Hindlimb muscle (tissue), 1 donor: ENCODE measurements at regions not wholly inside any gene's neighbourhood (a gene's known extent, or its start where the extent isn't known, plus 50 kb on each side); places are given as distances from the start of the nearest gene placed in this dataset.

Experiments used
- DNase-seq: peaks from one replicate; pipeline ENCODE4 v3.0.0-alpha.2; 2013

DNA sequence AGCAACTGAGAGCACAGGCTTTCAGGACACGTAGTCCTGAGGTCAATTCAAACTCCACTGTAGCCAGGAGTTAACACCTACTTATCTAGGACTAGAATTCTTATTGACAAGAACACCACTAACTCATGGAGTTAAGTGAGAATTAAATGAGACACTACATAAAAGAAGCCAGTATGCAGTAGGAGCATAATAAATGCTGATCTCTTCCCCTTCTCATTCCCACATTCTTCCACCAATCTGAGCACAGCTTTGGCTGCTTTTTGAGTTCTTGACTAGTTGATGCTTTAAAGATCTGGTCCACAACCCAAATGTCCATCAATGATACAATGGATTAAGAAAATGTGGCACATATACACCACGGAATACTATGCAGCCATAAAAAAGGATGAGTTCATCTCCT, 55.2 kb downstream of the TTC32 start:
- no peak for DNase-seq

DNA sequence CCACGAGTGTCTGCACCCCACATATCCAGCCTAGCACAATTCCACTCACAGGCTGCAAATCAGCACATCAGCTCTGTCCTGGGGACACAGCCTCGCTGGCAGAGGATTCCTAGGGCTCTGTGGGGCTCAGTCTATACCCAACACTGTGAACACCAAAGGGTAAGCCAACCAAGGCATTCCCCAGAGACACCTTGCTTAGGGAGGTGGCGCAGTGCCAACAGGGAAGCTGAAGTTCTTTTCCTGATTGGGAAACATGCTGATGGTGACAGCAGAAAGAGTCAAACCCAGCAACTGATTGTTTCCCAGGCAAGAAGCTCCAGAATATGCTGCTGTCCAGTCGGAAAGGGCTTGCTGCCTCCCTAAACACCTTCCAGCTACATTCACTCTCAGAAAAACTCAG, 55.8 kb downstream of the TTC32 start:
- no peak for DNase-seq

DNA sequence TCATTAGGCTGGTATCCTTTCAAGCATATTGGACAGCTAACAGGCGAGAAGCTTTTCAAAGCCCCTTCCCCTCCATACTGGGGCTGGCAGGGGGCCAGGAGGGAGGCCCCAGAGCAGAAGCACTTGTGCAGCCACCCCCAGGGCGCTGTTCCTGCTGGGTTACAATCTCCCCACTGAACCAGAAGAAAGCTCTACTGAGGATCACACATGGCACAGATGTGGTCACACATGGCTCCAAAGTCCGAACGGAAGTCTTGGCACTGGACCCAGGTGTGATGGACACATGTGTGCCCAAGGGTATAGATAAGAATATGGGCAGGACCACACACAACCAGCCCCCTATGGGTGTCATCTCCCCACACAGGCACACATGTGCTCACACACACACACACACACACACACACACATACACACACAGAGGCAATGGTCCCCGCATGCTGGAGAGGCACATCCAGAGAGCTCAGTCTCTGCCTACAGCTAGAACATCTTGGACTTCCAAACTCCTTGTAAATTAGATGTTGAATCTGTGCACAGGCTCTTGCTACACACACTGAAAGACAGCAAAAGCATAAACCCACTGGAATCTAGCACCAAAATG, 56.4 kb downstream of the TTC32 start:
- no peak for DNase-seq

DNA sequence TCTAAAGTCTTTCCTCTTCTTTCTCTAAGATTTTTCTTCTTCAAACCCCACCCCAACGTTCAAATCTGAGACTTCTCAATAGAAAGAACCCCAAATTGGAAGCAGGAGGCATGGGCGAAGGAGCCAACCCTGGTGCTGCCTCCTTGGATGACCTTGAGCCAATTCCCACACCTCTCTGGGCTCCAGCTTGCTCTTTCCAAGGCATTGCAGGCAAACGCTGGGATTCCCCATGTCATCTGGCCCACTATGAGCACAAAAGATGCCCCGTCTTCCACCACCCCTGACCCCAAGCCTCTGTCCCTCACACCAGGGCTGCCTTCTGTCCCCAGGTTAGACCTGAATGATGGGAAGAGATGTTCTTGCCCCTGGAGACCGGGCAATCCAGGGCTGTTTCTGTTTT, 57.0 kb downstream of the TTC32 start:
- DNase-seq, result no peak

DNA sequence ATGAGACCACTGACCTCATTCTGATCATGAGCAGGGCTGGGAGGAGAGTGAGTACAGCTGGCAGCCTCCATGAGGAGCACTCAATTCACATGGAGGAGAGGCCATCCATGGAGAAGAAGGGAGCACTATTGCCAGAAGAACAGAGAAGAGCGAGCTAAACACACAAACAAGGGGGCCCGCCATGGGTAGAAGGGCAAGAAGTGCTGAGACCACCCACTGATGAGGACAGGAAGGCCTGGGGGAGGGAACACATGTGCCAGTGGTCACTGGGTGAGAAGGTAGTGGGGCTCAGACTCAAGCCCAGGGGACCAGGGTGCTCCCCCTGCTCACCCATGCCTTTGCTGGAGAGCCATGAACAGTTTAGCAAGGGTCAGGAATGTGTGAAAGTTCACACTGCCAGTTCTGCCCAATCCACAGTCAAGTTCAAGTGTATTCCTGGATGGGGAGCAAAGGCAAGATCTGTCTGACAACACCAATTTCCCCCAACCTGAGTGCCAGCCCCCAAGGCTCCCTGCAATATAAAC, 57.7 kb downstream of the TTC32 start:
- DNase-seq, result no peak

DNA sequence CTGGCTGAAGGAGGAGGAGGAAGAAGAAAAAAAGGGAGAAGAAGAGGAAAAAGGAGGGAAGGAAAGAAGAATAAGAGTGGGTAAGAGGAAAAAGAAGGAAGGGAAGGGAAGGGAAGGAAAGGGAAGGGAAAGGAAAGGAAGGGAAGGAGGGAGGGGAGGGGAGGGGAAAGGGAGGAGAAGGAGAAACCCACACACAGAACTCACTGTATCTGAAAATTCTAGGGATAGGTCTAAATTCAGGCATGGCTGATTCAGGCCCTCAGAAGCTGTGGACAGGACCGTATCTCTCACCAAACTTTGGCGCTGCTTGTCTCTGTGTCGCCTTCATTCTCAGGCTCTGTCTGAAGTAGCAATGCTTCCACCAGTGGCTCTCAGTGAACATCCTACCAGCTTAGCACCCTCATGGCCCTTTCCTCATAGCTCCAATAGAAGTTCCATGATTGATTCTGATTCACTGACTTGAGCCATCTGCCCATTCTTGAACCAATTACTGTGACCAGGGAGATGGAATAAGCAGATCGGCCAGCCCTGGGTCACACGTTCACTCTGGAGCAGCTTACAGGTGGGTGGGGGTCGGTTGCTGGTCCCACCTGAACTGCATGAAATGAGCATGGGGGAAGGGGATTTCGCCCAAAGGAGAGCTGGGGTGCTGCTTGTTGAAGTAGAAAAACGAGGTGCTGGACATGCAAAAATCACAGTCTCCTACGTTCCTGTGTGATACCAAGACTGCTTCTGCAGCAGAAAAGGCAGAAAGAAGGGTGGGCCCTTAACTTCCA, 59.7 kb downstream of the TTC32 start:
- no peak for DNase-seq

DNA sequence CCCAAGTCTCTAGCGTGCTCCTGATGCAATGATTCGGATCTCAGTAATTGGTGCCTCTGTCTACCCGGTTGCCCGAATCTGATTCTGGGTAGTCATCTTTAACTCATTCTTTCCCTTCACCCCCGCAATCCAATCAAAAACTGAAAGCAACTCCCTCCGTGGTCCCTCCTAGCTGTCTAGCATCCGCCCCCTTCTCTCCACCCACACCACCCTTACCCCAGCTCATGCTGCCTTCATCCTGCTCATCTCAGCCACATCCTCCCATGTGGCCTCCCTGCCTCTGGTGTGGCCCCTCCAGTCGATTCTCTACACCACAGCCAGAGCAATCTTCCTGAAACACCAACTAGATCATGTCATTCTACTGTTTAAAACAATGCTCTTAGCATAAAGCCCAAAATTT, 62.3 kb downstream of the TTC32 start:
- no peak for DNase-seq

DNA sequence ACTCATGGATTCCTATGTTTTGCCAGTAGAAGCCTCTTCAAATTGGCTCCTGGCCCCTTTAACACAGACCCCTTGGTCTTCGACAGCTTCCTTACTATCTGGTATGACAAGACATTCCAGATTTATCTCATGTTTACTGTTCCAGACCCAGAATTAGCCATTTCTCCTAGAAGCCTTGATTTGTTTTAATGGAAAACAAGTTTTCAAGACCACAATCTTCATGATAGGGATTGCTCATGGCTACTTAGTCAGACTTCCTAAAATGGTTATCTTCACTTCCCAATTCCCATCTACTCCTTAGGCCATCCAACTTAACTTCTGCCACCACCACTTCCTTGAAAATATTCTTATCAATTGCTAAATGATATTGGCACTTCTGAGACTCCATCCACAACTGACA, 63.2 kb downstream of the TTC32 start:
- DNase-seq, result no peak

DNA sequence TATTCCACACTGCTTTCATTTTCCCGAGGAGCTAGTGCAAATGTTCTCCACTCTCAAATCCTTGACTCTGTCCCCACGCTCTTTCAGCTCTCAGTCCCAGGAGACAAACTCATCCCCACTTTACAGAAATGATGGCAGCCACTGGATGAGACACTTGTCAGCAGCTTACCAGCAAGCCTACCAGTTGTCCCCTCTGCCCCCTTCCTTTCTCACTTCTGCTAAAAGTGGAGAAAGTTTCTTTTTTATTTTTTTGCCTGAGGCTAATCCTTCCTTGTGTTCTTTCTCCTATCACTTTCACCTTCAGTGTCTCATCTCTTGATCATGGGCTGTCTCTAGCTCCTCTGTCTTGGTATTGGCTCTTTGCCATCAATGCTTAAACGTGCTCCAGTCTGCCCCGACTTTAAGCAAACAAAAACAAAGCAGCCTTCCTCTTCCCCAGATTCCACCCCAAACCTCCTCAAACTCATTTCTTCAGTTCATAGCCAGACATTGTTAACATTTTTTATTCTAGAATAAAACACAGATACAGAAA, 64.5 kb downstream of the TTC32 start:
- DNase-seq, result no peak

DNA sequence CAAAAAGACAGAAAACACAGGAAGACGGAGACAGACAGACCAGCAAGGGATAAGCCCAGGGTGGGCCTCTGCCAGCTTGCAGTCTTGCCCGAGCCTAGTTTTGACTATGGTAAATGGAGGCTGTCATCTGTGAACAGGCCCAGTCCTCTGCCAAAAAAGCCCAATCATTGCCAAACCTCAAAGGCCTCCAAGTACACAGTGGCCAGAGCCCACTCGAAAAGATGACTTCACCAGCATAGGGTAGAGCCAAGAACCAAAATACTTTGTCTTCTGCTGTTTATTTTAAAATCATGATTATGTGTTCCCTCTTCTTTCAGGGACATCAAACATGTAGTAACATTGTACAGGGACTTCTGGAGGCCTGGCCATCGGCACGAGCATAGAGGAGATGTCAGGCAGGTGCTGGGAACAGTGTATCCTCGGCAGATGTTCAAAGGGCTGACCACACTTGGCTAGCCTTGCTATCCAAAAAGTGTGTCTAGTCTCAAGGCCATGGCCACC, 66.0 kb downstream of the TTC32 start:
- no peak for DNase-seq

DNA sequence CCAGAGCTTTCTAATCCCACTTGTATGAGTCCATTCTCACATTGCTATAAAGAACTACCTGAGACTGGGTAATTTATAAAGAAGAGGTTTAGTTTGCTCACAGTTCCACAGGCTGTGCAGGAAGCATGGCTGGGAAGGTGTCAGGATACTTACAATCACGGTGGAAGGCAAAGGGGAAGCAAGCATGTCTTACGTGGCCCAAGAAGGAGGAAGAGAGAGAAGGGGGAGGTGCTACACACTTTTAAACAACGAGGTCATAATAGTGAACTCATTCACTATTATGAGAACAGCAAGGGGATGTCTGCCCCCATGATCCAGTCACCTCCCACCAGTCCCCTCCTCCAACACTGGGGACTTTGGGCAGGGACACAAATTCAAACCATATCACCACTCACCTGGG, 67.8 kb downstream of the TTC32 start:
- no peak for DNase-seq

DNA sequence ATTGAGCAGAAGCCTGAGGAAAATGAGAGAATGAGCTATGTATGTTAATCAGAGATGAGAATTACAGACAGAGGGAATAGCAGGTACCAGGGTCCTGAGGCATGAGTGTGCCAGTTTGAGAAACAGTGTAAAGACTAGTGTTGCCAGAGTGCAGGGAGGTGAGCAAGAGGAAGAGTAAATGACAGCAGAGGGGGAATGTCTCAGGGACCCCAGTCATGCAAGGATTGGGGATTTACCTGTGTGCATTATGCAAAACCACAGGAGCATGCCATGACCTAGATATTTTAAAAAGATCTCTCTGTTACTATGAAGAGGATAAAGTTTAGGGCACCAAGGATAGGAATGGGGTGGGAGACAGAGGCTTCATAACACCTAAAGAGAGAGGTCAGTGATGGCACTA, 72.1 kb downstream of the TTC32 start:
- DNase-seq, result no peak

DNA sequence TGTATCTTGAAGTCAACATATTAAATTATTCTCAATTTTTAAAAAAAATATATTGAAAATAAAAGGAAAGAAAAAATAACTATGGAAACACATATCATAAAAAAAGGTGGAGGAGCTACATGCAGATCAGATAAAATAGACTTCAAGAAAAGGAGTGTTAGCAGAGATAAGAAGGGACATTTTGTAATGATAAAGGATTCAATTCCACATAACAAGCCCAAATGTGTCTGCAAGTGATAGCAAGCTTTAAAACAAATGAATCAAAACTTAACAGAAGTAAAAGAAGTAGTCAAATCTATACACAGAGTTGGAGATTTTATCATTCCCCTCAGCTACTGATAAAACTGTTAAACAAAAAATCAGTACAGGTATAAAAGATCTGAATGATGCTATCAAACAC, 74.9 kb downstream of the TTC32 start:
- no peak for DNase-seq

DNA sequence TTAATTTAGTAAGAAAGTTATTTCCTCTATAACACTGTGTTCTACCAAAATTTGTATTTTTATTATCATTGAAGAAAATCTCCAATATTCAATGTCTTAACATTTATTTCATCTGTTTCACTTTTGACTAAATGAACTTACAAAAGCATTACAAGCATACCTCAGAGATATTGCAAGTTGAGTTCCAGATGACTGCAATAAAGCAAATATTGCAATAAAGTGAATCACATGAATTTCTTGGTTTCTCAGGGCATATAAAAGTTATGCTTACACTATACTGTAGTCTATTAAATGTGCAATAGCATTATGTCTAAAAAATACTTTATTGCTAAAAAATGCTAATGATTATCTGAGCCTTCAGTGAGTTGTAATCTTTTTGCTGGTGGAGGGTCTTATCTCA, 78.3 kb downstream of the TTC32 start:
- no peak for DNase-seq

DNA sequence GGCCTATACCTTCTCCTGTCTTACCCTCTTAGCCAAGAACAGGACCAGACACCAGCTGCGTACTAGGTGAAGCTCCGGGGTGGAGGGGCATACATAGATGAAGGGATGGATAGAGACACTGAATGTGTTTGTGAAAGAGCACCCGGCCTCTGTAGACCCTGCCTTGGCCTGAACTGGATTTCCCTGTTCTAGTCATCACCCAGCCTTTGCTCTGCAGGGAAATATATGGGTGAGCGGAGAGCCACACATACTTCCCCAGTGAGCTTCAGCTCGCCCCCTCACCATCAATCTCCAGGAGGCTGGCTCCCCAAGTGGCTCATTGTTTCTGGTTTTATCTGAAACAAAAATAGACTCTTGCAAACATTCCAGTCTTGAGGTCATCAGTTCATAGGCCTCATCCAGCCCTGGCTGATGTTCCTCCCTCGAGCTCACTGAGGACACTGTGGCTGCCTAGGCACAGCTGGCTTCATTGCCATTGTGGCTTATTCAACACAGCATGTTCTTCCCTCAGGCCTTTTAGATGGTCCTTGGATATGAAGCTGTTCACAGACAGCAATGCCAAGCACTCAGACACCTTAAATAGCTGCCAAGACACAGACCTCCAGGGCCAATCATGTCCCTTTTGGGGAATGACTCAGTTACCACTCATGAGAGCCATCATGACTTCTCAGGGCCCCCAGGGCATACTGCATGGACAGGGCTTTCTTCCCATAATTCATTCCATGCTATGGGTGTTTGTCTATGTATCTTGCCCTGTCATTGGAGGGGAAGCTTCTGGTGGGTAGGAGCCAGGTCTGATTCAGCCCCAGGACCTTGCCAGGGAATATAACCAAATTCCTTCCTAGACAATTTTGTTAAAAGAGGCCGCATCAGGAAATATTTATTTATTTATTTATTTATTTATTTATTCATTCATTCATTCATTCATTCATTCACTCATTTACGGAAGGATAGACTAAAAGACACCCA, 82.4 kb downstream of the TTC32 start:
- DNase-seq, result no peak

DNA sequence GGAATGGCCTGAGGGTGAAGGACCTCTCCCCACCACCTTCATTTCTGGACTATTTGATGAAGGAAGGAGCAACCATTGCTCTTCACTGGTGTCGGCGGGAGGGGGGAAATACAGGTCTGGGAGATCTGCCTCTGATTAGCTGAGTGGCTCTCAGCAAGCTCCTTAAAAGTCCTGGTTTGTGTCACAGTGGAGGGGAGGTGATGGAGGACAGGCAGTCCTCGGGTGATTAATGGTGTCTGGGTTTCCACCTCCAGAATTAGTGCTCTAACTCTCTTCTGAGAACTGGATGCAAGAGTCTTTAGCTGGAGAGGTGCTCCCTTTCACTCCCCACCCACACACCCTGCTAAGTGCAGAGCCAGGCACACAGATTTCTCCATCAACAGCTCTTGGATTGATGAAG, 83.2 kb downstream of the TTC32 start:
- no peak for DNase-seq

DNA sequence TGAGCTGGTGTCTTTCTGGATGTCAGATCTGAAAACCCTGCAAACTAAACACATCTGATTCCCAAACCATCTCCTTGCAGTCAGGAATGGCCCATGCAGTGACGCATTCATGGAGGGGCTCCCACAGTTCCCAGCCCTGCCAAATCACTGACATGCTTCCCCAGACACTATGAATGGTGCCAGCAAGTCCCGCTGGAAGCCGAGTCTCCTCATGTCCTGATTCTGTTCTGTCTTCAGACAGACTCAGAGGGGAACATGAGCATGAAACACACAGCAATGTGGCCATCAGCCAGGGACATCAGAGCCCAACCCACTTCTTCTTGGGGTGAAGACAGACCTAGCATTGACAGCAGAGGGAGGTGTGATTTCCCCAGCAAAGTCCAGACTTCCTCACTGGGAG, 83.7 kb downstream of the TTC32 start:
- no peak for DNase-seq

DNA sequence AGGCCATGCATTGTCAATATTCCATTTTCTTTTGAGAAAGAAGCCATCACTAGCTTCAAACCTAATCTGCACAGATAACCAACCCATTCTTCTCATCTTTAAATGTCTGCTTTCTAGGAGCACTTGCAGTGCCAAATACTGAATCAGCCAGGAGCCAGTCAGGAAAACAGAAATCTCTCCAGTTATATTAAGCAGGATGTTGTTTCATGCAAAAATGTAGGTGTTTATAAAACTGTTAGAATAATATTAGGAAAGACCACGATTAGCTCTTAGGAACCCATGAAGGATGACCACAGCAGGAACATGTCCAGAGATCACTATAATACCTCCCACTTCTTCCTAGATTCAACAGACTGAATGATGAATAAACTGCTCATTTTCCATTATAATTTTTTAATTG, 86.0 kb downstream of the TTC32 start:
- no peak for DNase-seq

DNA sequence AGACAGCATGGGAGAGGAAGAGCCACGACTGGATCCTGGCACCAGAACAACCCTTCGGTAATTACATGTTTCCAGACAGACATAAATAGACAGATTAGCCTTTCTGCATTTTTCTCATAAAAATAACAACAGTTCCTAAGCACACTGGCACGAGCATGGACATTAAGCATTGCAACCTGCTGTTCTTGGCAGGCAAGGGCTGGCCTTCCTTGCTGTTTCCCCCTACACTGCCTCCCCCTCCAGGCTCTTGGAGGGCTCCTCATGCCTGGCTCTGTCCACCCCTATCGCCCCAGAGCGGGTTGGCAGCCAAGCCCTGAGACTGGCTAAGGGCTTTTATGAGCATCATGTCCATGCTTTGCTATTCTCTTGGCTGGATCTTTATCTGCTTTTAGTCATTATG, 89.6 kb downstream of the TTC32 start:
- DNase-seq, result peak; percentile 54

DNA sequence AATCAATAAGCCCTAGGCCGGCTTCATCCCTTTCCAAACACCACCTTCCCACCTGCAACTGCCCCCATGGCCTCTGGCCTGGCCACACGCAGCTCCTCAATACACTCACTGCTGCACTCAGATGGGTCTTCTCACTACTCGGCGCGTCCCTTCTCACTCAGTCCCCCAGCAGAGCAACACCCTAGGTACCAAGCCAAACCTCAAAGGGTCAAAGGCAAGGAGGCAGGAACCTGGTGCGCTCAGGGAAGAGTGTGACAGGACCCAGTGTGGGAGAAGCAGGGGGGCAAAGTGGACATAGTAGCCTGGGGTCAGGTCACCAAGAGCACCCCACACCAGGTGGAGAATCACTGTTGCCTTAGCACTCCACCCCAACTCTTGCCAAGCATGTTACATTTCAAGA, 90.6 kb downstream of the TTC32 start:
- DNase-seq, result no peak

DNA sequence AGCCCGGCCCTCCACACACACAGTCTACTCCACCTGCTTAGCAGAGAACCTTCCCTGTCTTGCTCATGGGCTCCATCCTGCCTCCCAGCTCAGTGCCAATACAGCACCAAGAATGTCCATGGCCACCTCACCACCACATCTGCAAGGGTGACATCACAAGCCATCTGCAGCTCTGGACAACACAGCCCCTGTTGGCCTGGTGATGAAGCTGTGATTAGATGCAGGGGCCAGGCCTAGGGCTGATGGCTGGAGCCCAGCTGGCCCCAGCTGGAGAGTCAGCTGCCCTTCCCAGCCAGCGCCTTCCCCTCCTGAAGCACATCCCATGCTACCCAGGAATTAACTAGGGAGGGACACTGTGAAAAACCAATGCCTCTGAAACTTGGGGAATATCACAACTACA, 91.1 kb downstream of the TTC32 start:
- peak; percentile 26 for DNase-seq

DNA sequence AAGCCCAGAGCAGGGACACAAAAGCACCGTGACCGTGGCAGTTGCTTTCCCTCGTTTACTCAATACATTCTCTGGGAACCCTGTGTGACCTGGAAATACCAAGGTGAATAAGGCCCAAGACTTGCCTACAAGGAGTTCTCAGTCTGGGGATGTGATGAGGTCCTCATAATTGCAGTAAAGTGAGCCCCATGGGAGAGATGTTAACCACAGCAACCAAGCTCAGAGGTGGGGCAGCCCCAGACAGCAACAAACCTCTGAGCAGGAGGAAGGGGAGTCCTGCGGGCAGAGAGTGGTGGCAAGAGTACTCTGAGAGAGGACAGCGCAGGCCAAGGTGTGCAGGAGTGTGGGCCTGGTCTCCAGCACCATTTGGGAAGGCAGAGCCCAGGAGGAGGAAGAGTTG, 91.6 kb downstream of the TTC32 start:
- no peak for DNase-seq

DNA sequence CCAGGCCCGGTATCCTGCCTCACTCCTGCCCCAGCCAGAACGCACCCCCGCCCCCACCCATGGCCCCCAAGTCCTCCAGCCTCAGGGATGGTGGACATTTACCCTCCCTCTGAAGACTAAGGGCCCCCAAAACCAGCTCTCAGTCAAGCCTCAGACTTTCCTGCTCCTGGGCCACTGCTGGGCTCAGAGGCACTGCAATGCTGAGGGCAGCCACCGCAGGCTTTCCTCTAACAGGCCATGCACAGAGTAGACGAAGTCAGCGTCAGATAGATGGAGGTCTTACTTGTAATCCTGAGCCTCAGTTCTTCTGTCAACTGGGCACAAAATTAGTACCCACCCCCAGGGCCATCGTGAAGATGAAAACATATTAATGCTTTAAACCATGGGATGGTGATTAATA, 92.6 kb downstream of the TTC32 start:
- DNase-seq, result no peak
